ENCODE measurements at regions not wholly inside any gene's neighbourhood (a gene's known extent, or its start where the extent isn't known, plus 50 kb on each side); places are given as distances from the start of the nearest gene placed in this dataset.

- Histone ChIP-seq H3K36me3 (ENCODE audit: insufficient read depth) (no peaks in the 10 kb centered on the region), H3K27ac (no peak overlapping the region), H3K9ac (no peak overlapping the region), H3K4me1 (ENCODE audit: low read depth, poor library complexity, severe bottlenecking) (no peaks in the 10 kb centered on the region), H3K79me2 (ENCODE audit: insufficient read depth, low read depth) (no peaks in the 10 kb centered on the region), H3K4me2 (no peak overlapping the region), H3K4me3 (IDR thresholded peaks at IDR 0.05; ENCODE audit: insufficient read depth, low read depth, low read length) (no peak overlapping the region), H3K27me3 (ENCODE audit: insufficient read depth, low read depth) (no peaks in the 10 kb centered on the region), H4K20me1 (ENCODE audit: insufficient read depth) (no peaks in the 10 kb centered on the region), H2AFZ (ENCODE audit: low read depth) (no peak overlapping the region)
- TF ChIP-seq CTCF (conservative IDR thresholded peaks at IDR 0.05; ENCODE audit: low read depth, low read length) = no peak
Observed at GRCh38 chr3:70749122-70749521, 436.7 kb upstream of the MDFIC2 start.

- Histone ChIP-seq H3K9ac (no peak overlapping the region), H3K4me2 (no peak overlapping the region), H3K79me2 (ENCODE audit: insufficient read depth, low read depth) (no peaks in the 10 kb centered on the region), H3K36me3 (ENCODE audit: insufficient read depth) (no peaks in the 10 kb centered on the region), H3K4me1 (ENCODE audit: low read depth, poor library complexity, severe bottlenecking) (no peaks in the 10 kb centered on the region), H3K27me3 (ENCODE audit: insufficient read depth, low read depth) (no peaks in the 10 kb centered on the region), H2AFZ (ENCODE audit: low read depth) (no peak overlapping the region), H3K27ac (no peak overlapping the region), H3K4me3 (IDR thresholded peaks at IDR 0.05; ENCODE audit: insufficient read depth, low read depth, low read length) (no peak overlapping the region), H4K20me1 (ENCODE audit: insufficient read depth) (no peaks in the 10 kb centered on the region)
- no peak for TF ChIP-seq CTCF (conservative IDR thresholded peaks at IDR 0.05; ENCODE audit: low read depth, low read length)
Observed at GRCh38 chr3:70748593-70748992, 436.2 kb upstream of the MDFIC2 start.

- H4K20me1 ChIP-seq (ENCODE audit: insufficient read depth) = no peaks in the 10 kb centered on the region
- H3K27me3 ChIP-seq (ENCODE audit: insufficient read depth, low read depth) = no peaks in the 10 kb centered on the region
- H3K27ac ChIP-seq = no peak overlapping the region
- H3K79me2 ChIP-seq (ENCODE audit: insufficient read depth, low read depth) = no peaks in the 10 kb centered on the region
- H3K4me2 ChIP-seq = no peak overlapping the region
- H3K4me3 ChIP-seq (IDR thresholded peaks at IDR 0.05; ENCODE audit: insufficient read depth, low read depth, low read length) = no peak overlapping the region
- no peaks in the 10 kb centered on the region for H3K36me3 ChIP-seq (ENCODE audit: insufficient read depth)
- H2AFZ ChIP-seq (ENCODE audit: low read depth) = no peak overlapping the region
- H3K9ac ChIP-seq = no peak overlapping the region
- no peak for TF ChIP-seq CTCF (conservative IDR thresholded peaks at IDR 0.05; ENCODE audit: low read depth, low read length)
- no peaks in the 10 kb centered on the region for H3K4me1 ChIP-seq (ENCODE audit: low read depth, poor library complexity, severe bottlenecking)
Observed at GRCh38 chr3:70747847-70748246, 435.4 kb upstream of the MDFIC2 start.

GRCh38 chr3:70744536-70744935 lies 432.1 kb upstream of the MDFIC2 start:
- H3K9ac ChIP-seq = no peak overlapping the region
- no peak overlapping the region for H2AFZ ChIP-seq (ENCODE audit: low read depth)
- no peak overlapping the region for H3K4me2 ChIP-seq
- no peaks in the 10 kb centered on the region for H3K4me1 ChIP-seq (ENCODE audit: low read depth, poor library complexity, severe bottlenecking)
- H4K20me1 ChIP-seq (ENCODE audit: insufficient read depth) = no peaks in the 10 kb centered on the region
- H3K27ac ChIP-seq = no peak overlapping the region
- H3K79me2 ChIP-seq (ENCODE audit: insufficient read depth, low read depth) = no peaks in the 10 kb centered on the region
- no peak overlapping the region for H3K4me3 ChIP-seq (IDR thresholded peaks at IDR 0.05; ENCODE audit: insufficient read depth, low read depth, low read length)
- no peaks in the 10 kb centered on the region for H3K27me3 ChIP-seq (ENCODE audit: insufficient read depth, low read depth)
- no peak for TF ChIP-seq CTCF (conservative IDR thresholded peaks at IDR 0.05; ENCODE audit: low read depth, low read length)
- no peaks in the 10 kb centered on the region for H3K36me3 ChIP-seq (ENCODE audit: insufficient read depth)

- H2AFZ ChIP-seq (ENCODE audit: low read depth) = no peak overlapping the region
- no peak overlapping the region for H3K4me3 ChIP-seq (IDR thresholded peaks at IDR 0.05; ENCODE audit: insufficient read depth, low read depth, low read length)
- H3K79me2 ChIP-seq (ENCODE audit: insufficient read depth, low read depth) = no peaks in the 10 kb centered on the region
- H3K4me1 ChIP-seq (ENCODE audit: low read depth, poor library complexity, severe bottlenecking) = no peaks in the 10 kb centered on the region
- no peak overlapping the region for H3K27ac ChIP-seq
- no peaks in the 10 kb centered on the region for H3K27me3 ChIP-seq (ENCODE audit: insufficient read depth, low read depth)
- no peaks in the 10 kb centered on the region for H4K20me1 ChIP-seq (ENCODE audit: insufficient read depth)
- TF ChIP-seq CTCF (conservative IDR thresholded peaks at IDR 0.05; ENCODE audit: low read depth, low read length) = no peak
- H3K4me2 ChIP-seq = no peak overlapping the region
- no peak overlapping the region for H3K9ac ChIP-seq
- H3K36me3 ChIP-seq (ENCODE audit: insufficient read depth) = no peaks in the 10 kb centered on the region
Observed at GRCh38 chr3:70743754-70744153, 431.3 kb upstream of the MDFIC2 start.
